Adrenal gland (tissue), 9 donors: ENCODE measurements at regions not wholly inside any gene's neighbourhood (a gene's known extent, or its start where the extent isn't known, plus 50 kb on each side); places are given as distances from the start of the nearest gene placed in this dataset.

Source experiments
- DNase-seq, 7 donors: peaks; one replicate each; pipeline ENCODE4 v3.0.0-alpha.2; 2019 to 2020
- H3K27ac ChIP-seq, 5 donors: fragments of 200-600 bp; sonication (generic) in 4 of 5; 1 replicate in 3 of 5; 2 replicates in 2 of 5; pipeline versions ENCODE4 v1.5.1 to v1.8.0; 2016 to 2020; ENCODE audit warnings: mild to moderate bottlenecking in 1 of 5
- H3K27me3 ChIP-seq: fragments of 200-600 bp; 2 replicates; pipeline ENCODE4 v1.8.0; 2021
- H3K36me3 ChIP-seq, 2 donors: fragments of 200-600 bp; replicated peaks in 1 of 2; 1 replicate in 1 of 2; 2 replicates in 1 of 2; pipeline versions ENCODE4 v1.5.1 to v1.8.0; 2018 to 2022
- H3K4me1 ChIP-seq, 2 donors: fragments of 200-600 bp; replicated peaks in 1 of 2; 1 replicate in 1 of 2; 2 replicates in 1 of 2; pipeline versions ENCODE4 v1.5.1 to v1.8.0; 2018 to 2021
- H3K4me3 ChIP-seq, 4 donors: fragments of 200-600 bp; sonication (generic) in 3 of 4; one replicate each; pipeline ENCODE4 v1.5.1; 2016 to 2018
- H3K9me3 ChIP-seq, 3 donors: fragments of 200-600 bp; sonication (generic) in 1 of 3; replicated peaks in 1 of 3; 1 replicate in 2 of 3; 2 replicates in 1 of 3; pipeline versions ENCODE4 v1.5.1 to v1.8.0; 2016 to 2021
- CTCF ChIP-seq, 6 experiments: fragments of 450-650 bp in 4 of 6; fragments of 200-600 bp in 2 of 6; sonication (generic) in 1 of 6; IDR thresholded peaks; 1 replicate in 5 of 6; 2 replicates in 1 of 6; pipeline versions ENCODE4 v1.5.1 to v1.8.0; 2016 to 2021; ENCODE audit warnings: antibody characterized with exemption in 6 of 6, mild to moderate bottlenecking in 2 of 6, moderate library complexity in 1 of 6
- POLR2A ChIP-seq, 2 donors: fragments of 450-650 bp; IDR thresholded peaks; one replicate each; pipeline ENCODE4 v1.6.1; 2017; ENCODE audit warnings: antibody characterized with exemption in 2 of 2, mild to moderate bottlenecking in 2 of 2, moderate library complexity in 1 of 2
- WGBS, 4 donors: extraction: QIAGEN DNeasy Blood & Tissue Kit in 2 of 4; methylation state at CpG; one replicate each; pipeline versions ENCODE4 v1.1.5 to v1.1.7; 2013 to 2017; 5-methylcytosine and 5-hydroxymethylcytosine counted together
- intact Hi-C, 2 donors: fragments of 100-400 bp; cut with DNase I; formaldehyde crosslinking; loops; one replicate each; pipeline versions ENCODE4 v1.14.1 to v1.15.0; 2022 to 2023
- donor health status: healthy with polysubstance abuse.
- donor health status: Bipolar disorder and iron deficiency.
- donor health status: DM: yes; HTN: yes; CAD: no.
- donor health status: DM: no; HTN: no; CAD: no.
- donor health status: DM: no; HTN: no; CAD: no.

DNA sequence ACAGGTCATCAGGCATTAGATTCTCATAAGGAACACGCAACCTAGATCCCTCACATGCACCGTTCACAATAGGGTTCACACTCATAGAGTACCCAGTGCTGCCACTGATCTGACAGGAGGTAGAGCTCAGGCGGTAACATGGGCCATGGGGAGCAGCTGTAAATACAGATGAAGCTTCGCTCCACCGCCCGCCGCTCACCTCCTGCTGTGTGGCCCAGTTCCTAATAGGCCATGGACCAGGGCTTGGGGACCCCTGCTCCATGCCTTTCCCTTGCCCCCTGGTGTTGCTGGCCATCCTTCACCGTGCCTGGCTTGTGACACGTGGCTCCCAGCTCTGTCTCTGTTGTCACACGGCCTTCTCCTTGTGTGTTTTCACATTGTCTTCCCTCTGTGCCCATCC, 171.1 kb upstream of the JARID2 start:
- Histone ChIP-seq H3K9me3 (no peaks in the 10 kb centered on the region), H3K27ac (no peak overlapping the region), H3K4me1 (no peaks in the 10 kb centered on the region), H3K27me3 (no peaks in the 10 kb centered on the region), H3K4me3 (no peak overlapping the region), H3K36me3 (no peaks in the 10 kb centered on the region)
- no peak for TF ChIP-seq POLR2A (IDR thresholded peaks at IDR 0.05)
- TF ChIP-seq CTCF (IDR thresholded peaks at IDR 0.05): no peak
- no peak for DNase-seq
- 95 to 98% (median 96%) methylated on average over 10 of the region's 10 CpGs for WGBS, 4 donors
- intact Hi-C loops: loop anchor here in 1 of 2 donors (10.0 kb wide), 1 partner anchor 380 kb away; no protein-coding TSS in a partner anchor

- intact Hi-C loops: loop anchor here in 1 of 2 donors (10.0 kb wide), 1 partner anchor 378 kb away; no protein-coding TSS in a partner anchor
- H3K27me3 ChIP-seq: no peaks in the 10 kb centered on the region
- H3K9me3 ChIP-seq: no peaks in the 10 kb centered on the region
- H3K4me3 ChIP-seq: no peak overlapping the region
- TF ChIP-seq CTCF (IDR thresholded peaks at IDR 0.05): no peak
- WGBS, 4 donors: 72 to 84% (median 78%) methylated on average over 4 of the region's 4 CpGs
- no peaks in the 10 kb centered on the region for H3K4me1 ChIP-seq
- no peak for DNase-seq
- no peak overlapping the region for H3K27ac ChIP-seq
- no peaks in the 10 kb centered on the region for H3K36me3 ChIP-seq
These were observed 169.3 kb upstream of the JARID2 start for GRCh38 chr6:15076565-15076964.

DNA sequence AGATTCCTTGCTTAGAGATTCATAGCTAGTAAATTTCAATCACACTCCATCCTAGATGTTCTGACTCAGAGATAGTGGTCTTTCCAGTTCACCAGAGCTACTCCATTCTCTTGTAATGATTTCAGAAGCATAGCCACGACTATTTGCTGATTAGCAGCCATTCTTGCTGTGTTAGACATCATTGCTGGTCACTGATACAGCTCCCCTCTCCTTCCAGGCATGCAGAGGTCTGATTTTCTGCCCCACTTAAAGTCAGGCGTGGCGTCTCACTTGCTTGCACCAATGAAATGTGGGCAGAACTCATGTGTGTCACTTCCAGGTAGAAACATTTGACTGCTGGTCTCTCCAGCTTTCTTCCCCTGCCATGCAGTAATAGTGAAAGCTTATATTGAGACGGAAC, 168.9 kb upstream of the JARID2 start:
- H3K4me3 ChIP-seq: no peak overlapping the region
- no peaks in the 10 kb centered on the region for H3K27me3 ChIP-seq
- intact Hi-C loops: loop anchor here in 1 of 2 donors (10.0 kb wide), 1 partner anchor 378 kb away; no protein-coding TSS in a partner anchor
- H3K36me3 ChIP-seq: no peaks in the 10 kb centered on the region
- no peak for DNase-seq
- WGBS, 4 donors: 64 to 85% (median 80%) methylated on average over 4 of the region's 4 CpGs
- no peak overlapping the region for H3K27ac ChIP-seq
- H3K9me3 ChIP-seq: no peaks in the 10 kb centered on the region
- no peaks in the 10 kb centered on the region for H3K4me1 ChIP-seq
- TF ChIP-seq POLR2A (IDR thresholded peaks at IDR 0.05): no peak
- no peak for TF ChIP-seq CTCF (IDR thresholded peaks at IDR 0.05)

GRCh38 chr6:15077961-15078360, 167.9 kb upstream of the JARID2 start:
- Histone ChIP-seq H3K36me3 (no peaks in the 10 kb centered on the region), H3K9me3 (no peaks in the 10 kb centered on the region), H3K27ac (no peak overlapping the region), H3K4me3 (no peak overlapping the region), H3K27me3 (no peaks in the 10 kb centered on the region), H3K4me1 (no peaks in the 10 kb centered on the region)
- WGBS, 4 donors: 76 to 90% (median 88%) methylated on average over 5 of the region's 5 CpGs
- intact Hi-C loops: loop anchor here in 1 of 2 donors (10.0 kb wide), 1 partner anchor 377 kb away; no protein-coding TSS in a partner anchor
- TF ChIP-seq CTCF (IDR thresholded peaks at IDR 0.05) (no peak), POLR2A (IDR thresholded peaks at IDR 0.05) (no peak)
- no peak for DNase-seq
